Suprapubic skin (tissue), 4 donors: ENCODE measurements at regions not wholly inside any gene's neighbourhood (a gene's known extent, or its start where the extent isn't known, plus 50 kb on each side); places are given as distances from the start of the nearest gene placed in this dataset.

Source experiments
- POLR2A ChIP-seq, 2 donors: fragments of 450-650 bp; IDR thresholded peaks; one replicate each; pipeline ENCODE4 v1.6.1; 2017; ENCODE audit warnings: antibody characterized with exemption in 2 of 2, mild to moderate bottlenecking in 2 of 2, moderate library complexity in 2 of 2
- POLR2AphosphoS5 ChIP-seq, 3 donors: sonication (generic); formaldehyde crosslinking; IDR thresholded peaks; one replicate each; pipeline ENCODE4 v1.6.1; 2017; ENCODE audit warnings: antibody characterized with exemption in 3 of 3
- TF ChIP-seq, protein P1 (sequence below), 2 donors: fragments of 200-600 bp in 1 of 2; fragments of 450-650 bp in 1 of 2; sonication (generic) in 1 of 2; IDR thresholded peaks; one replicate each; pipeline ENCODE4 v1.5.1; 2016 to 2019; ENCODE audit warnings: antibody characterized with exemption in 2 of 2, mild to moderate bottlenecking in 1 of 2, moderate library complexity in 1 of 2

DNA sequence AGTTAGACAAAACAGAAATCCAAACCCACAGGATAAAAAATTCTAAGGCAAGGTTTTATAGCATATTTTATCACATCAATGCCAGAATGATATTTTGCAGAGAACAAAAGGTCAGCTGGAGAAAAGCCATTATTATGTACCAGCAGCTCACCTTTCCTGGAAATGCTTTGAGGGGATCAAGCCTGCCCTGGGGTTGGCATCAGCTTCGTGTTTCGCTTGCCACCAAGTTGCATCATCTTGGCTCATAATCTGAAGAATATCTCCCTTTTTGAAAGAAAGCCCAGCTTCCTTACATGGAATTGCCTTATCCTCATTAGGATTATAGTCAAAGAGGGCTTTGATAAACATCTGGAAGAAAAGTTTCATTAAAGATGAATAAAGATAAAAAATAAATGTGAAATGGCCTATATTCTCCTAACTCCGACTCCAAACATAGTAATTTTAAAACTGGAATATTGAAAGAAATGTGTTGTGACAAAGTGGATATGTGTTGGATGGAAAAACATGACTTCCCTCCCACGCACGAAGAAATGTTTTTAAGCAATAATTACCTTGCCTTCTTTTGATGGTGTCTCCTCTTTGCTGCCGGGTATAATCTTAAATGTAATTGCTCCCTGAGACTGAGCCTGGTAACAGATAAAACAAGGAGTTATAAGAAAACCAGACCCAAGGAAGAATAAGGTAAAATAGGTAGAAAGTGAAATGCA lies 121.3 kb upstream of the ODAD2 start:
- TF ChIP-seq POLR2A (IDR thresholded peaks at IDR 0.05), result no peak
- TF ChIP-seq, protein P1, sequence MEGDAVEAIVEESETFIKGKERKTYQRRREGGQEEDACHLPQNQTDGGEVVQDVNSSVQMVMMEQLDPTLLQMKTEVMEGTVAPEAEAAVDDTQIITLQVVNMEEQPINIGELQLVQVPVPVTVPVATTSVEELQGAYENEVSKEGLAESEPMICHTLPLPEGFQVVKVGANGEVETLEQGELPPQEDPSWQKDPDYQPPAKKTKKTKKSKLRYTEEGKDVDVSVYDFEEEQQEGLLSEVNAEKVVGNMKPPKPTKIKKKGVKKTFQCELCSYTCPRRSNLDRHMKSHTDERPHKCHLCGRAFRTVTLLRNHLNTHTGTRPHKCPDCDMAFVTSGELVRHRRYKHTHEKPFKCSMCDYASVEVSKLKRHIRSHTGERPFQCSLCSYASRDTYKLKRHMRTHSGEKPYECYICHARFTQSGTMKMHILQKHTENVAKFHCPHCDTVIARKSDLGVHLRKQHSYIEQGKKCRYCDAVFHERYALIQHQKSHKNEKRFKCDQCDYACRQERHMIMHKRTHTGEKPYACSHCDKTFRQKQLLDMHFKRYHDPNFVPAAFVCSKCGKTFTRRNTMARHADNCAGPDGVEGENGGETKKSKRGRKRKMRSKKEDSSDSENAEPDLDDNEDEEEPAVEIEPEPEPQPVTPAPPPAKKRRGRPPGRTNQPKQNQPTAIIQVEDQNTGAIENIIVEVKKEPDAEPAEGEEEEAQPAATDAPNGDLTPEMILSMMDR (IDR thresholded peaks at IDR 0.05), result no peak
- no peak for TF ChIP-seq POLR2AphosphoS5 (IDR thresholded peaks at IDR 0.05)
